Loucy (cell line): ENCODE measurements at regions not wholly inside any gene's neighbourhood (a gene's known extent, or its start where the extent isn't known, plus 50 kb on each side); places are given as distances from the start of the nearest gene placed in this dataset.

ENCODE experiments used
- H2AFZ ChIP-seq: fragments of 200-600 bp; sonication (generic); 2 replicates; pipeline ENCODE4 v1.6.0; 2016; ENCODE audit warnings: antibody characterized with exemption, mild to moderate bottlenecking, low read length, moderate library complexity
- H3F3A ChIP-seq: fragments of 200-600 bp; 2 replicates; pipeline ENCODE4 v1.6.0; 2016; ENCODE audit warnings: antibody characterized with exemption, low read depth, mild to moderate bottlenecking
- H3K27me3 ChIP-seq: fragments of 200-600 bp; sonication (generic); 2 replicates; pipeline ENCODE4 v1.6.1; 2014; ENCODE audit warnings: low read length, mild to moderate bottlenecking; ENCODE audit not compliant: insufficient read depth, poor library complexity, severe bottlenecking
- H3K36me3 ChIP-seq: fragments of 200-600 bp; sonication (generic); 2 replicates; pipeline ENCODE4 v1.6.1; 2016; ENCODE audit warnings: low read length; ENCODE audit not compliant: insufficient read depth
- H3K4me1 ChIP-seq: fragments of 200-600 bp; sonication (generic); 2 replicates; pipeline ENCODE4 v1.5.1; 2014; ENCODE audit warnings: low read length, mild to moderate bottlenecking; ENCODE audit not compliant: insufficient read depth, poor library complexity, severe bottlenecking
- H3K4me2 ChIP-seq: fragments of 200-600 bp; sonication (generic); 2 replicates; pipeline ENCODE4 v1.6.0; 2014; ENCODE audit warnings: antibody characterized with exemption, low read length, low read depth, mild to moderate bottlenecking; ENCODE audit not compliant: poor library complexity, severe bottlenecking
- H3K4me3 ChIP-seq: fragments of 200-600 bp; sonication (generic); 2 replicates; pipeline ENCODE4 v1.5.1; 2014; ENCODE audit warnings: low read length, mild to moderate bottlenecking, mixed read lengths; ENCODE audit not compliant: poor library complexity, severe bottlenecking
- H3K79me2 ChIP-seq: fragments of 200-600 bp; sonication (generic); 2 replicates; pipeline ENCODE4 v1.6.1; 2014; ENCODE audit warnings: low read length; ENCODE audit not compliant: insufficient read depth
- H3K9ac ChIP-seq: fragments of 200-600 bp; sonication (generic); 2 replicates; pipeline ENCODE4 v1.6.0; 2014; ENCODE audit warnings: mild to moderate bottlenecking, low read depth, low read length, moderate library complexity; ENCODE audit not compliant: poor library complexity, severe bottlenecking
- H3K9me2 ChIP-seq: fragments of 200-600 bp; sonication (generic); replicated peaks from 2 replicates; pipeline ENCODE4 v1.6.1; 2016; ENCODE audit warnings: low read depth, low read length, mixed read lengths
- H3K9me3 ChIP-seq: fragments of 200-600 bp; sonication (generic); 2 replicates; pipeline ENCODE4 v1.6.1; 2014; ENCODE audit warnings: mild to moderate bottlenecking, antibody characterized with exemption, low read length, low read depth; ENCODE audit not compliant: insufficient read depth
- H4K20me1 ChIP-seq: fragments of 200-600 bp; sonication (generic); 2 replicates; pipeline ENCODE4 v1.6.0; 2014; ENCODE audit warnings: antibody characterized with exemption, low read length, mild to moderate bottlenecking; ENCODE audit not compliant: insufficient read depth, poor library complexity, severe bottlenecking
- EZH2phosphoT487 ChIP-seq: fragments of 200-600 bp; IDR thresholded peaks from 2 replicates; pipeline ENCODE4 v1.6.1; 2018; ENCODE audit warnings: antibody characterized with exemption, mild to moderate bottlenecking, moderate library complexity, borderline replicate concordance
- TF ChIP-seq, protein P1 (sequence below): fragments of 200-600 bp; sonication (generic); conservative IDR thresholded peaks from 2 replicates; pipeline ENCODE4 v1.5.1; 2014; ENCODE audit warnings: mild to moderate bottlenecking, antibody characterized with exemption, low read length

- Histone ChIP-seq H3K4me1 (no peaks in the 10 kb centered on the region), H2AFZ (no peak overlapping the region), H3K36me3 (no peaks in the 10 kb centered on the region), H3K9ac (no peak overlapping the region), H3F3A (no peaks in the 10 kb centered on the region), H3K4me2 (no peak overlapping the region), H3K27me3 (no peaks in the 10 kb centered on the region), H3K79me2 (no peaks in the 10 kb centered on the region), H3K4me3 (no peak overlapping the region), H3K9me3 (no peaks in the 10 kb centered on the region), H4K20me1 (no peaks in the 10 kb centered on the region), H3K9me2 (0 out of 2 replicates have a peak, but pooled peaks cover 5% of the 10 kb centered on the region)
- no peak for TF ChIP-seq EZH2phosphoT487
- TF ChIP-seq, protein P1, sequence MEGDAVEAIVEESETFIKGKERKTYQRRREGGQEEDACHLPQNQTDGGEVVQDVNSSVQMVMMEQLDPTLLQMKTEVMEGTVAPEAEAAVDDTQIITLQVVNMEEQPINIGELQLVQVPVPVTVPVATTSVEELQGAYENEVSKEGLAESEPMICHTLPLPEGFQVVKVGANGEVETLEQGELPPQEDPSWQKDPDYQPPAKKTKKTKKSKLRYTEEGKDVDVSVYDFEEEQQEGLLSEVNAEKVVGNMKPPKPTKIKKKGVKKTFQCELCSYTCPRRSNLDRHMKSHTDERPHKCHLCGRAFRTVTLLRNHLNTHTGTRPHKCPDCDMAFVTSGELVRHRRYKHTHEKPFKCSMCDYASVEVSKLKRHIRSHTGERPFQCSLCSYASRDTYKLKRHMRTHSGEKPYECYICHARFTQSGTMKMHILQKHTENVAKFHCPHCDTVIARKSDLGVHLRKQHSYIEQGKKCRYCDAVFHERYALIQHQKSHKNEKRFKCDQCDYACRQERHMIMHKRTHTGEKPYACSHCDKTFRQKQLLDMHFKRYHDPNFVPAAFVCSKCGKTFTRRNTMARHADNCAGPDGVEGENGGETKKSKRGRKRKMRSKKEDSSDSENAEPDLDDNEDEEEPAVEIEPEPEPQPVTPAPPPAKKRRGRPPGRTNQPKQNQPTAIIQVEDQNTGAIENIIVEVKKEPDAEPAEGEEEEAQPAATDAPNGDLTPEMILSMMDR: no peak
Measured at GRCh38 chr10:20632696-20633095, 264.4 kb downstream of the NEBL start.

- no peak for TF ChIP-seq EZH2phosphoT487
- TF ChIP-seq, protein P1: no peak
- H3F3A ChIP-seq: no peaks in the 10 kb centered on the region
- no peak overlapping the region for H3K4me2 ChIP-seq
- no peak overlapping the region for H3K9ac ChIP-seq
- H3K27me3 ChIP-seq: no peaks in the 10 kb centered on the region
- H3K4me1 ChIP-seq: no peaks in the 10 kb centered on the region
- H3K9me2 ChIP-seq: no peaks in the 10 kb centered on the region
- no peak overlapping the region for H2AFZ ChIP-seq
- H3K79me2 ChIP-seq: no peaks in the 10 kb centered on the region
- H4K20me1 ChIP-seq: no peaks in the 10 kb centered on the region
- H3K36me3 ChIP-seq: no peaks in the 10 kb centered on the region
- no peak overlapping the region for H3K4me3 ChIP-seq
- no peaks in the 10 kb centered on the region for H3K9me3 ChIP-seq
Measured at GRCh38 chr10:20631229-20631628, 265.9 kb downstream of the NEBL start.

GRCh38 chr10:20630092-20630643 lies 266.9 kb downstream of the NEBL start:
- H3K36me3 ChIP-seq: no peaks in the 10 kb centered on the region
- no peaks in the 10 kb centered on the region for H3K9me3 ChIP-seq
- no peaks in the 10 kb centered on the region for H3K9me2 ChIP-seq
- no peaks in the 10 kb centered on the region for H3K27me3 ChIP-seq
- no peaks in the 10 kb centered on the region for H3K79me2 ChIP-seq
- H2AFZ ChIP-seq: no peak overlapping the region
- no peaks in the 10 kb centered on the region for H3F3A ChIP-seq
- H3K9ac ChIP-seq: no peak overlapping the region
- H3K4me1 ChIP-seq: no peaks in the 10 kb centered on the region
- H3K4me3 ChIP-seq: no peak overlapping the region
- no peak for TF ChIP-seq EZH2phosphoT487
- TF ChIP-seq, protein P1: no peak
- H3K4me2 ChIP-seq: no peak overlapping the region
- no peaks in the 10 kb centered on the region for H4K20me1 ChIP-seq
